Neutrophil (primary cell): ENCODE measurements at regions not wholly inside any gene's neighbourhood (a gene's known extent, or its start where the extent isn't known, plus 50 kb on each side); places are given as distances from the start of the nearest gene placed in this dataset.

Experiments used
- H3K27ac ChIP-seq: fragments of 200-600 bp; sonication (generic); 2 replicates; pipeline ENCODE4 v1.5.1; 2016; ENCODE audit warnings: mild to moderate bottlenecking, moderate library complexity
- H3K27me3 ChIP-seq: fragments of 200-600 bp; sonication (generic); 2 replicates; pipeline ENCODE4 v1.6.0; 2016; ENCODE audit warnings: mild to moderate bottlenecking
- H3K36me3 ChIP-seq: fragments of 200-600 bp; sonication (generic); 2 replicates; pipeline ENCODE4 v1.5.1; 2017
- H3K4me1 ChIP-seq, 2 experiments: fragments of 200-600 bp in 1 of 2; sonication (generic) in 1 of 2; 1 replicate in 1 of 2; 2 replicates in 1 of 2; pipeline versions ENCODE4 v1.5.1 to v1.6.1; 2013 to 2016; ENCODE audit warnings: low read depth in 1 of 2, low read length in 1 of 2, mild to moderate bottlenecking in 1 of 2, moderate library complexity in 1 of 2; ENCODE audit not compliant: control insufficient read depth in 1 of 2, insufficient read depth in 1 of 2
- H3K4me3 ChIP-seq, 2 experiments: fragments of 200-600 bp in 1 of 2; sonication (generic) in 1 of 2; 1 replicate in 1 of 2; 2 replicates in 1 of 2; pipeline ENCODE4 v1.5.1; 2013 to 2016; ENCODE audit warnings: low read depth in 1 of 2, low read length in 1 of 2, mild to moderate bottlenecking in 1 of 2, moderate library complexity in 1 of 2
- H3K9me3 ChIP-seq: fragments of 200-600 bp; sonication (generic); 2 replicates; pipeline ENCODE4 v1.5.1; 2016
- TF ChIP-seq, protein P1 (sequence below): fragments of 200-600 bp; sonication (generic); IDR thresholded peaks from 2 replicates; pipeline ENCODE4 v1.5.1; 2016; ENCODE audit warnings: antibody characterized with exemption

DNA sequence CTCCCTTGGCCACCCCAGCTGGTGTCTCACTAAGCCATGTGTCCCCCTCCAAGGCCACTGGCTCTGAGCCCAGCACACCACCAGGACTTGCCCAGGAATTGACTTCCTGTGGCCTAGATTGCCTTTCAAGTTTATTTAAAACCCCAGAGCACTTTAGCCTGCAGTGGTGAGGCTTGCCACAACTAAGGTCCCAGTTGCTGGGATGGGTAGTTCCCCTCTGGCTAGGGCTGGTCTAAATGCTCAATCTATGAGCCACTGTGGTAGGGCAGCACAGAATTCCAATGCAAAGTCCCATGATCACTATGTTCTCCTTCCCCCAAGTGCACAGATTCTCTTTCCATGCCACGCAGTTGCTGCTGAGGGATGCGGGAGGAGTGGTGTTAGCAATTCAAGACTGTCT is 61.1 kb upstream of the HCCS start:
- TF ChIP-seq, protein P1, sequence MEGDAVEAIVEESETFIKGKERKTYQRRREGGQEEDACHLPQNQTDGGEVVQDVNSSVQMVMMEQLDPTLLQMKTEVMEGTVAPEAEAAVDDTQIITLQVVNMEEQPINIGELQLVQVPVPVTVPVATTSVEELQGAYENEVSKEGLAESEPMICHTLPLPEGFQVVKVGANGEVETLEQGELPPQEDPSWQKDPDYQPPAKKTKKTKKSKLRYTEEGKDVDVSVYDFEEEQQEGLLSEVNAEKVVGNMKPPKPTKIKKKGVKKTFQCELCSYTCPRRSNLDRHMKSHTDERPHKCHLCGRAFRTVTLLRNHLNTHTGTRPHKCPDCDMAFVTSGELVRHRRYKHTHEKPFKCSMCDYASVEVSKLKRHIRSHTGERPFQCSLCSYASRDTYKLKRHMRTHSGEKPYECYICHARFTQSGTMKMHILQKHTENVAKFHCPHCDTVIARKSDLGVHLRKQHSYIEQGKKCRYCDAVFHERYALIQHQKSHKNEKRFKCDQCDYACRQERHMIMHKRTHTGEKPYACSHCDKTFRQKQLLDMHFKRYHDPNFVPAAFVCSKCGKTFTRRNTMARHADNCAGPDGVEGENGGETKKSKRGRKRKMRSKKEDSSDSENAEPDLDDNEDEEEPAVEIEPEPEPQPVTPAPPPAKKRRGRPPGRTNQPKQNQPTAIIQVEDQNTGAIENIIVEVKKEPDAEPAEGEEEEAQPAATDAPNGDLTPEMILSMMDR, result no peak
- no peaks in the 10 kb centered on the region for H3K27me3 ChIP-seq
- no peaks in the 10 kb centered on the region for H3K4me1 ChIP-seq
- no peak overlapping the region for H3K27ac ChIP-seq
- no peak overlapping the region for H3K4me3 ChIP-seq
- no peaks in the 10 kb centered on the region for H3K9me3 ChIP-seq
- H3K36me3 ChIP-seq, result no peaks in the 10 kb centered on the region

DNA sequence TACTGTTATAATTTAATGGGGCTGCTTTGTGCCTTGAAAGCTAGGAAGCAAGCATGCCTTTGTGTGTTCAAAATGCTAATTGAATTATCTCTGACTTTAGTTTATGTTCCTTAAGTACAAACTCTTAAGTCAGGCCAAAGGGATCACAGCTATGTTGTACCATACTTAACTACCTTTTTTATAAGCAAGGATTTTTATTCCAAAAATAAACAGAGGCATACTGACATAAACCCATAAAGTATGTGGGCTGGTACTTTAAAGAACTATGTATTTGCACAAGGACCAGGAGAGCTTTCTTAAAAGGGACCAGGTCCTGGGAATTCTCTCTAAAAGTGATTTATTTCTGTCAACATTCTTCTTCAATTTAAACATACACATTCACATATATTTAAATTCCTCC is 57.8 kb upstream of the HCCS start:
- Histone ChIP-seq H3K9me3 (no peaks in the 10 kb centered on the region), H3K27me3 (no peaks in the 10 kb centered on the region), H3K27ac (no peak overlapping the region), H3K4me1 (no peaks in the 10 kb centered on the region), H3K36me3 (no peaks in the 10 kb centered on the region), H3K4me3 (no peak overlapping the region)
- TF ChIP-seq, protein P1, result no peak

DNA sequence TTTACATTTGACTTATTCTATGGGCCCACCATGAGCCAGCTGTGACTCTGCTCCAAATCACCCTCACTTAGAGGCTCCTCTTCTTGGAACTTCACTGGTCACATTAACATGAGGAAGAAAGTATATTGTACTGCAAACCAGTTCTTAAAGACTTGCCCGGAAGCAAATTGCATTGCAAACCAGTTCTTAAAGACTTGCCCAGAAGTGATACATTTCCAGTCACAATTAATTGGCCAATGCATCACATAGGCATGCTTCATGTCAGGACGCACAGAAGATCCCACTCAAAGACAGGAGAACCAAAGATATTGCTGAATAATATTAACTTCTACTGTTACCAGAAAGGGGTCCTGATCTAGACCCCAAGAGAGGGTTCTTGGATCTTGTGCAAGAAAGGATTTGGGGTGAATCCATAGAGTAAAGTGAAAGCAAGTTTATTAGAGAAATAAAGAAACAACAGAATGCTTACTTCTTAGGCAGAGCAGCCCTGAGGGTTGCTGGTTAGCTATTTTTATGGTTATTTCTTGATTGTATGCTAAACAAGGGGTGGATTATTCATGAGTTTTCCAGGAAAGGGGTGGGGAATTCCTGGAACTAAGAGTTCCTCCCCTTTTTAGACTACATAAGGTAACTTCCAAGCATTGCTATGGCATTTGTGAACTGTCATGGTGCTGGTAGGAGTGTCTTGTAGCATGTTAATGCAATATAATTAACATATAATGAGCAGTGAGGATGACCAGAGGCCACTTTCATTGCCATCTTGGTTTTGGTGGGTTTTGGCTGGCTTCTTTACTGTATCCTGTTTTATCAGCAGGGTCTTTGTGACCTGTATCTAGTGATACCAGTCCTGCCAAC is 54.6 kb upstream of the HCCS start:
- TF ChIP-seq, protein P1, result no peak

DNA sequence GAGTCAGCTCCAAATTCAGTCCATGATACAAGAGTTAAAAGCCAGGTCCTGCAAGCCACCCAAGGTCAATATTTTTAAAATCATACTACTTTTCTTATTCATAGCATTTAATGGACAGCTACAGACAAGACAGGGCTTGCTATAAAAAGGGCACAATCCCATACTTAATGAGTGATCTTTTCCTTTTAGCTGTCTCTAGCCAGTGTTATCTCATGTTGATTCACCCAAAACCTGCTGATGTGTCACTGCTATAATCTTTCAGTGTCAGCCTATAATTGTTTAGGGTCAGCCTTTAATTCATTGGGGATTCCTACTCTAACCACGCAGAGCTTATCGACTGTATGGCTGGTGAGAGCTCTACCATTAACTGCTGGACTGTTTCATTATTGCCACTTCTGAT is 51.2 kb upstream of the HCCS start:
- H3K4me1 ChIP-seq, result no peaks in the 10 kb centered on the region

More for the DNA sequence above, 54.6 kb upstream of the HCCS start:
- Histone ChIP-seq H3K36me3 (no peaks in the 10 kb centered on the region), H3K4me3 (no peak overlapping the region), H3K27me3 (no peaks in the 10 kb centered on the region), H3K9me3 (no peaks in the 10 kb centered on the region), H3K27ac (no peak overlapping the region), H3K4me1 (no peaks in the 10 kb centered on the region)

More for the DNA sequence above, 51.2 kb upstream of the HCCS start:
- Histone ChIP-seq H3K9me3 (no peaks in the 10 kb centered on the region), H3K36me3 (no peaks in the 10 kb centered on the region), H3K4me3 (no peak overlapping the region), H3K27ac (no peak overlapping the region), H3K27me3 (no peaks in the 10 kb centered on the region)
- TF ChIP-seq, protein P1, result no peak
